A549 (cell line): ENCODE measurements at regions not wholly inside any gene's neighbourhood (a gene's known extent, or its start where the extent isn't known, plus 50 kb on each side); places are given as distances from the start of the nearest gene placed in this dataset.

Source experiments
- BHLHE40 ChIP-seq: IDR thresholded peaks from 2 replicates; pipeline ENCODE4 v1.6.1; 2012; ENCODE audit warnings: low read depth, low read length, inconsistent platforms
- CBX8 ChIP-seq: fragments of 200-600 bp; sonication (generic); IDR thresholded peaks from 2 replicates; pipeline ENCODE4 v1.6.1; 2016
- CEBPB ChIP-seq, 2 experiments: fragments of >200 bp in 1 of 2; sonication (Bioruptor Twin) in 1 of 2; formaldehyde crosslinking in 1 of 2; IDR thresholded peaks; 2 replicates each; pipeline ENCODE4 v1.6.1; 2012 to 2016
- ESRRA ChIP-seq: fragments of 150-350 bp; IDR thresholded peaks from 2 replicates; pipeline ENCODE4 v1.6.1; 2014; ENCODE audit warnings: mild to moderate bottlenecking, low read length, borderline replicate concordance
- JUN ChIP-seq, 2 experiments: fragments of >200 bp; sonication (Bioruptor Twin); formaldehyde crosslinking; IDR thresholded peaks; 2 replicates in 1 of 2; 3 replicates in 1 of 2; pipeline ENCODE4 v1.6.1; 2016 to 2017
- POLR2A ChIP-seq: IDR thresholded peaks from 2 replicates; pipeline ENCODE4 v1.6.1; 2012; ENCODE audit warnings: mild to moderate bottlenecking, low read length
- SREBF2 ChIP-seq: fragments of 450-650 bp; IDR thresholded peaks from 2 replicates; pipeline ENCODE4 v1.6.1; 2014; ENCODE audit warnings: mild to moderate bottlenecking, moderate library complexity
- TF ChIP-seq, protein P1 (sequence below): fragments of >200 bp; sonication (Bioruptor Twin); formaldehyde crosslinking; IDR thresholded peaks from 3 replicates; pipeline ENCODE4 v1.5.1; 2016

DNA sequence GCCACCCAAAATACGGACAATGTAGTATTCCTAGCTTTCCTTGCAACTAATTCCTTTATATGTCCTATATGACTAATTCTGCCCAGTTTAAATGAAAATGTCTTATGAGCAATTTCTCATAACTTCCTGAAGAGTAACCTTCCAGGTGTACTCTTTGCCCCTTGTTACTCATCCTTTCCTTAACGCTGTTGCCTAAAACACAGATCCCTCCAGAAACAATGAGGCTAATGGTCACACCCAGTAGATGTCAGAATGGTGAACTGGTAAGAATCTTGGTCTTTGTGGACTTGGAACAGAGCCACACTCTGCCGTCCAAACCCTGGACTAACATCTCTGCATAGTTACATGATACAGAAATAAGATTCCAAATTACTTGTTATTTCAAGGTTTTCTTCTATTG lies 497.9 kb downstream of the IGSF11 start:
- TF ChIP-seq, protein P1, sequence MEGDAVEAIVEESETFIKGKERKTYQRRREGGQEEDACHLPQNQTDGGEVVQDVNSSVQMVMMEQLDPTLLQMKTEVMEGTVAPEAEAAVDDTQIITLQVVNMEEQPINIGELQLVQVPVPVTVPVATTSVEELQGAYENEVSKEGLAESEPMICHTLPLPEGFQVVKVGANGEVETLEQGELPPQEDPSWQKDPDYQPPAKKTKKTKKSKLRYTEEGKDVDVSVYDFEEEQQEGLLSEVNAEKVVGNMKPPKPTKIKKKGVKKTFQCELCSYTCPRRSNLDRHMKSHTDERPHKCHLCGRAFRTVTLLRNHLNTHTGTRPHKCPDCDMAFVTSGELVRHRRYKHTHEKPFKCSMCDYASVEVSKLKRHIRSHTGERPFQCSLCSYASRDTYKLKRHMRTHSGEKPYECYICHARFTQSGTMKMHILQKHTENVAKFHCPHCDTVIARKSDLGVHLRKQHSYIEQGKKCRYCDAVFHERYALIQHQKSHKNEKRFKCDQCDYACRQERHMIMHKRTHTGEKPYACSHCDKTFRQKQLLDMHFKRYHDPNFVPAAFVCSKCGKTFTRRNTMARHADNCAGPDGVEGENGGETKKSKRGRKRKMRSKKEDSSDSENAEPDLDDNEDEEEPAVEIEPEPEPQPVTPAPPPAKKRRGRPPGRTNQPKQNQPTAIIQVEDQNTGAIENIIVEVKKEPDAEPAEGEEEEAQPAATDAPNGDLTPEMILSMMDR, result no peak
- no peak for TF ChIP-seq BHLHE40
- no peak for TF ChIP-seq POLR2A
- no peak for TF ChIP-seq CEBPB (IDR thresholded peaks at IDR 0.05)
- TF ChIP-seq SREBF2, result no peak
- no peak for TF ChIP-seq JUN (IDR thresholded peaks at IDR 0.05)
- TF ChIP-seq ESRRA, result no peak
- no peak for TF ChIP-seq CBX8
